ENCODE measurements at regions not wholly inside any gene's neighbourhood (a gene's known extent, or its start where the extent isn't known, plus 50 kb on each side); places are given as distances from the start of the nearest gene placed in this dataset.
"Not testable (repeated sequence)": the region's sequence is repeated elsewhere in the genome, so short reads cannot be mapped to it uniquely, and the experiment has no call there.

- Histone ChIP-seq H3K27me3 (ENCODE audit: control insufficient read depth, insufficient read depth, low read length) (no peaks in the 10 kb centered on the region), H3K4me3 (ENCODE audit: low read length) (no peak overlapping the region), H3K9me3 (ENCODE audit: control insufficient read depth, insufficient read depth, low read length) (no peaks in the 10 kb centered on the region), H3K27ac (ENCODE audit: low read length) (no peak overlapping the region), H3K4me1 (ENCODE audit: control insufficient read depth, insufficient read depth, low read length) (no peaks in the 10 kb centered on the region), H3K36me3 (ENCODE audit: control insufficient read depth, insufficient read depth, low read length) (no peaks in the 10 kb centered on the region)
- WGBS (ENCODE audit: insufficient coverage, insufficient read length) = no CpG with 5 or more reads among the region's 3 CpGs
- DNase-seq (ENCODE audit: low read depth, low spot score) = no peak
Observed at GRCh38 chr11:23611726-23612125, 751.5 kb upstream of the CCDC179 start.

GRCh38 chr11:23620617-23621016, 760.3 kb upstream of the CCDC179 start:
- no peaks in the 10 kb centered on the region for H3K27me3 ChIP-seq (ENCODE audit: control insufficient read depth, insufficient read depth, low read length)
- no peak overlapping the region for H3K27ac ChIP-seq (ENCODE audit: low read length)
- DNase-seq (ENCODE audit: low read depth, low spot score) = no peak
- H3K4me1 ChIP-seq (ENCODE audit: control insufficient read depth, insufficient read depth, low read length) = no peaks in the 10 kb centered on the region
- H3K9me3 ChIP-seq (ENCODE audit: control insufficient read depth, insufficient read depth, low read length) = no peaks in the 10 kb centered on the region
- no peak overlapping the region for H3K4me3 ChIP-seq (ENCODE audit: low read length)
- no peaks in the 10 kb centered on the region for H3K36me3 ChIP-seq (ENCODE audit: control insufficient read depth, insufficient read depth, low read length)

GRCh38 chr11:23632293-23632692, 772.0 kb upstream of the CCDC179 start:
- Histone ChIP-seq H3K9me3 (ENCODE audit: control insufficient read depth, insufficient read depth, low read length) (no peaks in the 10 kb centered on the region), H3K27me3 (ENCODE audit: control insufficient read depth, insufficient read depth, low read length) (no peaks in the 10 kb centered on the region), H3K27ac (ENCODE audit: low read length) (no peak overlapping the region), H3K36me3 (ENCODE audit: control insufficient read depth, insufficient read depth, low read length) (no peaks in the 10 kb centered on the region), H3K4me1 (ENCODE audit: control insufficient read depth, insufficient read depth, low read length) (no peaks in the 10 kb centered on the region), H3K4me3 (ENCODE audit: low read length) (no peak overlapping the region)
- WGBS (ENCODE audit: insufficient coverage, insufficient read length) = no CpG with 5 or more reads among the region's 2 CpGs
- DNase-seq (ENCODE audit: low read depth, low spot score) = no peak

GRCh38 chr11:23644443-23644842, 784.2 kb upstream of the CCDC179 start:
- no peak for DNase-seq (ENCODE audit: low read depth, low spot score)
- no peak overlapping the region for H3K27ac ChIP-seq (ENCODE audit: low read length)
- WGBS (ENCODE audit: insufficient coverage, insufficient read length) = no CpG with 5 or more reads among the region's 1 CpG
- no peak overlapping the region for H3K4me3 ChIP-seq (ENCODE audit: low read length)
- H3K4me1 ChIP-seq (ENCODE audit: control insufficient read depth, insufficient read depth, low read length) = no peaks in the 10 kb centered on the region
- no peaks in the 10 kb centered on the region for H3K36me3 ChIP-seq (ENCODE audit: control insufficient read depth, insufficient read depth, low read length)
- no peaks in the 10 kb centered on the region for H3K27me3 ChIP-seq (ENCODE audit: control insufficient read depth, insufficient read depth, low read length)
- no peaks in the 10 kb centered on the region for H3K9me3 ChIP-seq (ENCODE audit: control insufficient read depth, insufficient read depth, low read length)

GRCh38 chr11:23652336-23652735, 792.1 kb upstream of the CCDC179 start:
- WGBS (ENCODE audit: insufficient coverage, insufficient read length) = no CpG with 5 or more reads among the region's 20 CpGs

GRCh38 chr11:23653071-23653675, 792.9 kb upstream of the CCDC179 start:
- no peaks in the 10 kb centered on the region for H3K27me3 ChIP-seq (ENCODE audit: control insufficient read depth, insufficient read depth, low read length)
- no peaks in the 10 kb centered on the region for H3K36me3 ChIP-seq (ENCODE audit: control insufficient read depth, insufficient read depth, low read length)
- H3K27ac ChIP-seq (ENCODE audit: low read length) = no peak overlapping the region

More at GRCh38 chr11:23652336-23652735, 792.1 kb upstream of the CCDC179 start:
- H3K27ac ChIP-seq (ENCODE audit: low read length); DNase-seq (ENCODE audit: low read depth, low spot score); H3K9me3 ChIP-seq (ENCODE audit: control insufficient read depth, insufficient read depth, low read length); H3K27me3 ChIP-seq (ENCODE audit: control insufficient read depth, insufficient read depth, low read length); H3K36me3 ChIP-seq (ENCODE audit: control insufficient read depth, insufficient read depth, low read length); H3K4me1 ChIP-seq (ENCODE audit: control insufficient read depth, insufficient read depth, low read length); H3K4me3 ChIP-seq (ENCODE audit: low read length): not testable (repeated sequence)

GRCh38 chr11:23668324-23668723, 808.0 kb upstream of the CCDC179 start:
- Histone ChIP-seq H3K4me3 (ENCODE audit: low read length) (no peak overlapping the region), H3K36me3 (ENCODE audit: control insufficient read depth, insufficient read depth, low read length) (no peaks in the 10 kb centered on the region), H3K9me3 (ENCODE audit: control insufficient read depth, insufficient read depth, low read length) (no peaks in the 10 kb centered on the region), H3K4me1 (ENCODE audit: control insufficient read depth, insufficient read depth, low read length) (no peaks in the 10 kb centered on the region), H3K27me3 (ENCODE audit: control insufficient read depth, insufficient read depth, low read length) (no peaks in the 10 kb centered on the region), H3K27ac (ENCODE audit: low read length) (no peak overlapping the region)
- WGBS (ENCODE audit: insufficient coverage, insufficient read length) = no CpG with 5 or more reads among the region's 1 CpG
- no peak for DNase-seq (ENCODE audit: low read depth, low spot score)

More at GRCh38 chr11:23653071-23653675, 792.9 kb upstream of the CCDC179 start:
- no peak for DNase-seq (ENCODE audit: low read depth, low spot score)
- no peaks in the 10 kb centered on the region for H3K4me1 ChIP-seq (ENCODE audit: control insufficient read depth, insufficient read depth, low read length)
- no peak overlapping the region for H3K4me3 ChIP-seq (ENCODE audit: low read length)
- no CpG with 5 or more reads among the region's 33 CpGs for WGBS (ENCODE audit: insufficient coverage, insufficient read length)
- no peaks in the 10 kb centered on the region for H3K9me3 ChIP-seq (ENCODE audit: control insufficient read depth, insufficient read depth, low read length)

GRCh38 chr11:23673366-23673765, 813.1 kb upstream of the CCDC179 start:
- no CpG with 5 or more reads among the region's 1 CpG for WGBS (ENCODE audit: insufficient coverage, insufficient read length)
- no peak for DNase-seq (ENCODE audit: low read depth, low spot score)
- H3K4me1 ChIP-seq (ENCODE audit: control insufficient read depth, insufficient read depth, low read length) = no peaks in the 10 kb centered on the region

GRCh38 chr11:23674866-23675265, 814.6 kb upstream of the CCDC179 start:
- Histone ChIP-seq H3K27ac (ENCODE audit: low read length) (no peak overlapping the region), H3K36me3 (ENCODE audit: control insufficient read depth, insufficient read depth, low read length) (no peaks in the 10 kb centered on the region), H3K4me1 (ENCODE audit: control insufficient read depth, insufficient read depth, low read length) (no peaks in the 10 kb centered on the region), H3K27me3 (ENCODE audit: control insufficient read depth, insufficient read depth, low read length) (no peaks in the 10 kb centered on the region; the same call in 1 of the 2 replicates), H3K4me3 (ENCODE audit: low read length) (no peak overlapping the region), H3K9me3 (ENCODE audit: control insufficient read depth, insufficient read depth, low read length) (no peaks in the 10 kb centered on the region)
- no peak for DNase-seq (ENCODE audit: low read depth, low spot score)

More at GRCh38 chr11:23673366-23673765, 813.1 kb upstream of the CCDC179 start:
- no peak overlapping the region for H3K4me3 ChIP-seq (ENCODE audit: low read length)
- H3K27me3 ChIP-seq (ENCODE audit: control insufficient read depth, insufficient read depth, low read length) = no peaks in the 10 kb centered on the region
- H3K36me3 ChIP-seq (ENCODE audit: control insufficient read depth, insufficient read depth, low read length) = no peaks in the 10 kb centered on the region
- no peaks in the 10 kb centered on the region for H3K9me3 ChIP-seq (ENCODE audit: control insufficient read depth, insufficient read depth, low read length)
- H3K27ac ChIP-seq (ENCODE audit: low read length) = no peak overlapping the region

GRCh38 chr11:23679041-23679440, 817.8 kb upstream of the LUZP2 start:
- Histone ChIP-seq H3K4me1 (ENCODE audit: control insufficient read depth, insufficient read depth, low read length) (no peaks in the 10 kb centered on the region), H3K4me3 (ENCODE audit: low read length) (no peak overlapping the region), H3K36me3 (ENCODE audit: control insufficient read depth, insufficient read depth, low read length) (no peaks in the 10 kb centered on the region), H3K27ac (ENCODE audit: low read length) (no peak overlapping the region), H3K27me3 (ENCODE audit: control insufficient read depth, insufficient read depth, low read length) (no peaks in the 10 kb centered on the region; the same call in 1 of the 2 replicates), H3K9me3 (ENCODE audit: control insufficient read depth, insufficient read depth, low read length) (no peaks in the 10 kb centered on the region)
- WGBS (ENCODE audit: insufficient coverage, insufficient read length) = no CpG with 5 or more reads among the region's 1 CpG
- no peak for DNase-seq (ENCODE audit: low read depth, low spot score)

- no peaks in the 10 kb centered on the region for H3K36me3 ChIP-seq (ENCODE audit: control insufficient read depth, insufficient read depth, low read length)
- H3K4me1 ChIP-seq (ENCODE audit: control insufficient read depth, insufficient read depth, low read length) = no peaks in the 10 kb centered on the region
- no peaks in the 10 kb centered on the region for H3K9me3 ChIP-seq (ENCODE audit: control insufficient read depth, insufficient read depth, low read length)
- DNase-seq (ENCODE audit: low read depth, low spot score) = no peak
- no peaks in the 10 kb centered on the region; the same call in 1 of the 2 replicates for H3K27me3 ChIP-seq (ENCODE audit: control insufficient read depth, insufficient read depth, low read length)
- no peak overlapping the region for H3K27ac ChIP-seq (ENCODE audit: low read length)
- no peak overlapping the region for H3K4me3 ChIP-seq (ENCODE audit: low read length)
- WGBS (ENCODE audit: insufficient coverage, insufficient read length) = no CpG with 5 or more reads among the region's 10 CpGs
Observed at GRCh38 chr11:23679981-23680380, 816.9 kb upstream of the LUZP2 start.
